GM12875 (cell line): ENCODE measurements at regions not wholly inside any gene's neighbourhood (a gene's known extent, or its start where the extent isn't known, plus 50 kb on each side); places are given as distances from the start of the nearest gene placed in this dataset.

Experiments used
- H3K4me3 ChIP-seq: one replicate; pipeline ENCODE4 v1.5.1; 2011; ENCODE audit warnings: low read depth, low read length, control low read depth
- TF ChIP-seq, protein P1 (sequence below): IDR thresholded peaks from 2 replicates; pipeline ENCODE4 v1.5.1; 2011; ENCODE audit warnings: low read depth, mild to moderate bottlenecking, control low read depth, inconsistent platforms, low read length, moderate library complexity, borderline replicate concordance; ENCODE audit not compliant: insufficient read depth

DNA sequence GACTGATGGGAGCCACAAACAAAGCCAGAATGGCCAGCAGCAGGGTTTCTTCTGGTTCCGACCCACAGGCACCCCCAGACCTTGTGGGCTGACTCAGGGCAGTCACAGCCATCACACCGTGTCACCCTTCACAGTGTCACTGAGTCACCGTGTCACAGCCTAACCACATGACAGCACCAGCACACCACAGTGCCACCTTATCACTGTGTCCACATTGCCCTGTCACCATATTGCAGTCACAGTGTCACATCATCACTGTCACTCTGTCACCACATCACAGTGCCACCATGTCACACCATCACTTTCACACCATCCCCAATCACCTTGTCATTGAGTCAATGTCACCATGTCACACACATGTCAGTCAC is 77.0 kb downstream of the OAT start:
- TF ChIP-seq, protein P1, sequence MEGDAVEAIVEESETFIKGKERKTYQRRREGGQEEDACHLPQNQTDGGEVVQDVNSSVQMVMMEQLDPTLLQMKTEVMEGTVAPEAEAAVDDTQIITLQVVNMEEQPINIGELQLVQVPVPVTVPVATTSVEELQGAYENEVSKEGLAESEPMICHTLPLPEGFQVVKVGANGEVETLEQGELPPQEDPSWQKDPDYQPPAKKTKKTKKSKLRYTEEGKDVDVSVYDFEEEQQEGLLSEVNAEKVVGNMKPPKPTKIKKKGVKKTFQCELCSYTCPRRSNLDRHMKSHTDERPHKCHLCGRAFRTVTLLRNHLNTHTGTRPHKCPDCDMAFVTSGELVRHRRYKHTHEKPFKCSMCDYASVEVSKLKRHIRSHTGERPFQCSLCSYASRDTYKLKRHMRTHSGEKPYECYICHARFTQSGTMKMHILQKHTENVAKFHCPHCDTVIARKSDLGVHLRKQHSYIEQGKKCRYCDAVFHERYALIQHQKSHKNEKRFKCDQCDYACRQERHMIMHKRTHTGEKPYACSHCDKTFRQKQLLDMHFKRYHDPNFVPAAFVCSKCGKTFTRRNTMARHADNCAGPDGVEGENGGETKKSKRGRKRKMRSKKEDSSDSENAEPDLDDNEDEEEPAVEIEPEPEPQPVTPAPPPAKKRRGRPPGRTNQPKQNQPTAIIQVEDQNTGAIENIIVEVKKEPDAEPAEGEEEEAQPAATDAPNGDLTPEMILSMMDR: no peak
- no peak overlapping the region for H3K4me3 ChIP-seq

DNA sequence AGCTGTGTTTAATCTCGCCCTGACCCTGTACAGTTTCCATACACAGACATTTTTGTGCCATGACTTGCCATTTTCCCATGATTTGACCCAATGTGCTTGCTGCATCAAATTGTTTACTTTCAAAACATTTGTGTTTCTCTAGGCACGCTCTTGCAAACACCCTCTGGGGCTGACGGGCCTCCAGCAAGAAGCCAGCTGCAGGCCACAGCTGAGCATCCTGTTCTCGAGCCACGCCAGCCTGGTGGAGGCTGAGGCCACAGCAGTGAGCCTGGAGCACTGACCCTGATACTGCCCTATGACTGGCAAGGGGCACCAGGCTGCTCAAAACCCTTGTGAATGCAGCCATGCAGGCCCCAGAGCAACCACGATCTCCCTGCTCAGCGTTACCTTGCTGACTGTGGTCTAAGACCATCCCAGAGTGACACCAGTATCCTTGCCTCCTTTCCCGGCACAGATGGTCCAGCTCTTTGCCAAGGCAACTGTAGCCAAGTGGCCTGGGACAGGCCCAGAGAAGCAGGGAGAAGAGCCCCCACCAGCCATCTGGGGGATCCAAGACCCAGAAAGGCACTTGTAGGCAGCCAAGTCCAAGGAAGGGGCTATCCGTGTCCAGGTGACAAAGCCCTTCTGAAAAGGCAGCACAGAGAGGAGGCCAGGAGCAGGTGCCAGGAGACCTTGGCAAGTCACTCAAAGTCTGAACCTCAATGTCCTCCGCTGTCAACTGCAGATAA is 78.5 kb downstream of the OAT start:
- TF ChIP-seq, protein P1: no peak
- peak overlapping the region; percentile 2 for H3K4me3 ChIP-seq

DNA sequence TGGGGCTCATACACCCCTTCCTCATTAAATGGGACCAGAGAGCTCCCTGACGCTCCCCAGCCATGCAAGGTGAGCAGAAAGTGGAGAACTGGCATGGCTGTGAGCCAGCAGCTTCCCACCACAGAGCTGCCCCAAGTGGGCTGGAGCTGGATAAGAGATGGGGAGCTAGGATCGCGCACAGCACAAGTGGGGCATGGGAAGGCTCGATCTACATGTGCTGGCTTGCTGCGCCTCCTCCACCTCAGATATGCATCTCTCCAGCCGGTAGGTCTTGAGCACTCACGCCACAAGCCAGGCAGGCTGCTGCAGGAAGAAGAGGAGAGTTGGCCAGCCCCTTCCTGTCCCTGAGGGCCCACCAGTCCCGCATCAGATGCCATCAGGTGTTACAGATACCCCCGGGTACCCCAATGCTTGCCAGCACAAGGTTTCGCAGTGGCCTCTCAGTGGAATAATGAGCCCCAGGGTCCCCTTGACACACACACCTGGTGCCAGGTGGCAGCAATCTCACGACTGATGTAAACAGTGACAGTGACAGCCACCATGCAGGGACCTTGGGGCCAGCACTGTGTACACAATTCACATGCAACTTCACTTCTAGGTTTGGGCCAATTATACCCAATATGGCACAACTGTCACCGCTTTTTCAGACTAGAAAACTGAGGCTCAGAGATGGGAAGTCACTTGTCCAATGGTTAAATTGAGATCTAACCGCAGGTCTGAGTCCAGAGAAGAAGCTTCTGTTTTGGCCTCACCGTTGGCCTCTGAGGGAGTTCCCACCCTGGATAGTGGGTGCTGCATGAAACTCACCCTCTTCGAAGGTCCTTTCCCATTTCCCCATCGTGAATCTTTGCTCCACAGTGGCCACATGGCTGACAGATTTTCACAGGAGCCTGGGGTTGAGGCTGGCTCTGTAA is 79.3 kb downstream of the OAT start:
- TF ChIP-seq, protein P1: no peak
- no peak overlapping the region for H3K4me3 ChIP-seq

DNA sequence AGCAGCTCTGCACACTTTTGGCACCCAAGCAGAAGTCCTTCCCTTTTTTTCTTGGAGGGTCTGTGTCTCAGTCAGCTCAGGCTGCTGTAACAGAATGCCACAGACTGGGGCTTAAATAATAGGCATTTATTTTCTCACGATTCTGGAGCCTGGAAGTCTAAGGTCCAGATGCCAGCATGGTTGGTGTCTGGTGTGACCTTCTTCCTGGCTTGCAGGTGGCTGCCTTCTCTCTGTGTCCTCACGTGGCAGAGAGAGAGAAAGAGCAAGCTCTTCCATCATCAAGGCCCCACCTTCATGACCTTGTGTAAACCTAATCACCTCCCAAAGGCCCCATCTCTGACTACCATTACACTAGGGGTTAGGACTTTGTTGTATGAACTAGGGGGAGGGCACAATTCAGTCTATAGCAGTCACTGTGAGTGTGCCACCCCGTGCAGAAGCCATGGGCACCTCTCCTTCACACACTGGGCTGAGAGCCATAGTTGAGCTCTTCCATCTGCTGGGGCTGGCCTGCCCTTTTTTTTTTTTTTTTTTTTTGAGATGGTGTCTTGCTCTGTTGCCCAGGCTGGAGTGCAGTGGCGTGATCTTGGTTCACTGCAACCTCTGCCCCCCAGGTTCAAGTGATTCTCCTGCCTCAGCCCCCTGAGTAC is 80.3 kb downstream of the OAT start:
- TF ChIP-seq, protein P1: no peak
- no peak overlapping the region for H3K4me3 ChIP-seq

DNA sequence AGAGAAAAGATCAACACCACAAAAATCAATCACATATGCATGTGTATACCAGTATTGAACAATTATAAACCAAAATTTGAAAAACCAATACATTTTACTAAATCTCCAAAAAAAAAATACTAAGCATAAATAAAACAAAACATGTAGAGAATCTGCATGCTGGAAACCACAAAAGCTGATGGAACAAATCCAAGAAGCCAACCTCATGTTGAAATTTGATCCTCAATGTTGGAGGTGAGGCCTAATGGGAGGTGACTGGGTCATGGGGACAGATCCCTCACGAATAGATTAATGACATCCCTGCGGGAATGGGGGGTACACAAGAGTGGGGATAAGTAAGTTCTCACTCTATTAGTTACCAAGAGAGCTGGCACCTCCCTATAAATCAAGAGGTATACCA is 82.5 kb downstream of the OAT start:
- TF ChIP-seq, protein P1: no peak
- H3K4me3 ChIP-seq: no peak overlapping the region

GRCh38 chr10:124333931-124334330 is 84.8 kb downstream of the OAT start:
- no peak overlapping the region for H3K4me3 ChIP-seq
- TF ChIP-seq, protein P1: no peak
